ENCODE measurements at regions not wholly inside any gene's neighbourhood (a gene's known extent, or its start where the extent isn't known, plus 50 kb on each side); places are given as distances from the start of the nearest gene placed in this dataset.

DNA sequence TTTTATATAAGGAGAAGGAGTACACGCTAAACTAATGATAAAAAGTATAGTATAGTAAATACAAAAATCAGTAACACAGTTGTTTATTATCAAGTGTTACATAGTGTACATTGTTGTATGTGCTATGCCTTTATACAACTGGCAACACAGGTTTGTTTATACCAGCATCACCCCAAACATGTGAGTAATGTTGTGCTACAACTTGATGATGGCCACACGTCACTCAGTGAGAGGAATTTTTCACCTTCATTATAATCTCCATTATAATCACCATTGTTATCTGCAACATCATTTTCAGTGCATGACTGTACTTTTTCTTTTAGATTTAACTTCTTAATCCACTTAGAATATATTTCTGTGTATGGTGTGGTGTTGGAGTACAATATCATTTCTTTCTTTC, 204.0 kb upstream of the CTNNB1 start:
- no peak for DNase-seq (ENCODE audit: low spot score)

DNA sequence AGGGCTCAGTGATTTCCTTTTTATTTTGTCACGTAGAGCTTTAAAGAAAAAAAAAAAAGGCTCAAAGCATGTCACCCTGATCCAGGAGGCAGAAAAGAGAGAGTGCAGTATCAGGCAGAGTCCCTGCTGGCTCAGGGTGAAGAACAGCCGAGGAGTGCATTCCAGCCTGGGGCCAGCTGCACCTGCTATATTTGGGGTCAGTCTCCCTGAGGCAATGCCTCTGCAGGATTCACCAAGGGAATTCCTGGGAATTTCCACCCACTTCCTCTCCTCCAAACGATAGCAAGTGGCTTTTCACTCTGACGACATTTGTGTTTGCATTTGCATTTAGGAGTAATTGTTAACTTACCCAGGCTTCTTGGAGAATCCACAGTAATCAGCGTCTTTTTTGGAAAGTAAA, 202.9 kb upstream of the CTNNB1 start:
- DNase-seq (ENCODE audit: low spot score): no peak

DNA sequence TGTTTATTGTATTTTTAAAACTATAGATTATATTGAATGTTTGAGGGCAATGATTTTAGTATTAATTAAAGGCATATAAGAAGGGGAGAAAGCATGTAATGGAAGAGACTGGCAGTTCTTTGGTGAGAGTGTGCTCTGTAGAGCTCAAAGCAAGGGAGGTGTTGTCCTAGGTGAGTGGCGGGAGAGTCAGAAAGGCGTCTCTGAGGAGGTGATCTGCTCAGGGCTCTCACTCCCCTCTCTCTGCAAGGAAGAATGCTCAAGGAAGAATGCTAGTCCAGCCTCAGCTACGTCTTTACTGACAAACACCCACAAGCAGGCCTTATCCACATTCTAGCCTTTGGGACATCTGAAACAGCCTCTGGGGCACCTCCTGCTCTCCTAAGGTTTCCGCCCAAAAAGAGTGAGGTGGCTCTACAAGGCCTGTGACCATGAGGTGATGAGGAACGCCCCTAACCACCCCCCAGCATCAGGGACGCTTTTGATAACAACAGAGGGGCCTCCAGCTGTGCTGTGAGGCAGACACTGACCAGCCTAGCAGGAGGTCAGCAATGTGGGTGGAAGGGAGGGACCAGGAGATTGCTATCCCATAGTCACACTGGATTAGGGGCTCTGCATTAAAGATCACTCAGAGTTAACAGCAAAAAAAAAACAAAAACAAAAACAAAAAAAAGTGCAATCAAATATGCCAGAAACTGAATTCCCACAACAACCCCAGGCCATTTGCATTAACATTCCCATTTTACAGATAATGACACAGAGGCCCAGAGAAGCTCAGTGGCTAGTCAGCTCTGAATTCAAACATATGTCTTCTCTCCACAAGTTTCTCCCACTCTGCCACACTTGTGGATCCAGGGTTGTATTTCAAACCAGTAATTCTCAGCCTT, 202.2 kb upstream of the CTNNB1 start:
- no peak for DNase-seq (ENCODE audit: low spot score)

DNA sequence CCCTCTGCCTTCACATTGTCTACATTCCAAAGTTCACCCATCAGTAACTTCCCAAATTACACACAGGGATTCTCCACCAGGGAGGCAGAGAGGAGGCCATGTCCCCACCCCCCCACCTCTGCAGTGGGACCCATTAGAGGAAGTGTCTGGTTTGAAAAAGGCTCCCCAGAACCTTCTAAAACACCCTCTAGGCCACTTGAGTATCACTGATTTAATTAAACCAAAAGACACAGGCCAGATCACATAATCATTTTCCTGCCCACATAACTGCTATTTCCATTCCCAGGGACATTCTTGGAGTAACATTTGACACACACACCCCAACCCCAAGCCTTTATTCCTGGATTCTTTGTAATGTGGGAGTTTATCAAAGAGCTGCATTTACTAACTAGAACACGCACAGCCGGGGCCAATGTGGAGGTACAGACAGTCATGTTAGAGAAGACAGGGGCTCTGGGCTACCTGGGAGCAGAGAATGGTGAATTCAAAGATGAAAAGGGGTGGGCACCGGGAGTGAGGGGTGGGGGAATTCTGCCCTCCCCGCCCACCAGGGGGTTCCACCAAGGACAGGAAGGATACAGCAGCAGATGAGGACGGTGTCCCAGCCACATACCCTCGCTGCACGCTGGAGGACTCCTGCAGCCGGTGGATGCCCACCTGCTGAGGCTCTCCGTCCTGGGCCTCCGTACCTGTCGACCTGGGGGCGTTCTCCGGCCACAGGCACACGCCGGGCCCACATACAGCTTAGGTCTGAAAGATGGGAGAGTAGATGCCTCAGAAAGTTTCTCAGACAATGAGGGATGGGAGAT, 201.4 kb upstream of the CTNNB1 start:
- no peak for DNase-seq (ENCODE audit: low spot score)

DNA sequence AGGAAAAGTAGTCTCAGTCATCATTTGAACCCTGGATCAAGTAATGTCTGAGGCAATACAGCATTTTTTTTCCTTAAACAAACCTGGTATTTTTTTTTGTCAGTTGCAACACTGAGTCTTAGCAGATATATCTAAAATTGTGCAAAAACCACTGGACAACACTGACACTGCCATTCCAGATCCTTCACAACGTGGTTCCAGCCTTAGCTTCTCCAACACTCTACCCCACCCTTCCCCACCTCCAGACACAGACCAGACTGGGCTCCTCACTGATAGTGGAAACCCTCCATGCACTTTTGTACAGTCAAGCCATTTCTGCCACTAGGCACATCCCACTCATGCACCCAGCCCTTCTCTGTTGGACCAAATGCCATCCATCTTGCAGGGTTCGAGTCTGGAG, 199.6 kb upstream of the CTNNB1 start:
- DNase-seq (ENCODE audit: low spot score): no peak

DNA sequence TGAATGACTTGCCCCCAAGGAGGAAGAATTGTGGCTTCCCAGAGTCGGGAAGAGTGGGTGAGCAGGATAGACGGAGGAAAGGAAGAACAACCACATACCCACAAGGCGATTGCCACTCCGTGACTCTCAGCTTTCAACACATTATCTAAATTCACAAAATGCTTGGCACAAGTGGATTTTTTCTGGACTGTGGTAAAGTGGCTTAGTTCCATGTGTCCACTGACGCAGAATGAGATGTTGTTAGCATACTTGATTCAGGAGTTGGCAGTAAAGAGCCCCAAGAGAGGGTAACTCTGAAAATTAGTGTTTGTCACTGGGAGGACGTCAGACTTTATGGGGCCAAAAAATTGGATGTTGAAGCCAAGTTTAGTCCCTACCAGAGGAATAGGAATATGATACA, 198.8 kb upstream of the CTNNB1 start:
- no peak for DNase-seq (ENCODE audit: low spot score)

DNA sequence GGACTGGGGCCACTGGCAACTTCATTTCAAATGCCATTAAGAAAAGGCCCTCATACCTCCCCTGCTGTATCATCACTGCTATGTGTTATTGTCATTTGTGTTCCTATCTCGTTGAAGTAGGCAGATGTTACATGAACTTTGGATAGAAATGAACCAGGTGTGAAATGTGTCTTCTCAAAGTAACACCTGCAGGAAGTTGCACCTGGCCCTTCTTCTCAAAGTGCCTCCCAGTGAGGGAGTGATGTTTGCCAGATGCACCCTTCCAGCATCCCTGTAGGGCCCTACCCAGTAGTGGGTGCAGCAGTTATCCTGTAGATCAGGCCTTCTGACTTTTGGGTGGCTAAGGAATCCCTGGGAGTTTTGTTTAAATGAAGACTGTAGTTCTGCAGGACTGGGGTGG, 197.7 kb upstream of the CTNNB1 start:
- DNase-seq (ENCODE audit: low spot score): no peak

DNA sequence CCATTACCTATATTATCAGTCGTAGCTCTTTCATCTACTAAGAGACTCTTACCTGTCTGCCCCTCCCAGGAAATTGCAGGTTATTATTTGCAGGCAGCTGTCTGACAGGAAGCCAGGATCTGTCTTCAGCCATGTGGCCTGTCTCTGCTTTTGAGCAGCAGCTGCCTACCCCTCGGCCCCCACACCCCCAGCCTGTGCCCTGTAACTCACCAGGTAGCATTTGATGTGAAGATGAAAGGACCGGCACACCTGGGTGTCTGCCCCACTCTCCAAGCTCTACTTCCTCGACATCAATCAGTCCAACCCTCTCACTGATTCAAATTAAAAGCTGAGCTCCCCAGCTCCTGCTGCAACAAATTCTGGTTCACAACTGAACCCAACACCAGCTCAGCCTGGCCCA, 197.2 kb upstream of the CTNNB1 start:
- no peak for DNase-seq (ENCODE audit: low spot score)

DNA sequence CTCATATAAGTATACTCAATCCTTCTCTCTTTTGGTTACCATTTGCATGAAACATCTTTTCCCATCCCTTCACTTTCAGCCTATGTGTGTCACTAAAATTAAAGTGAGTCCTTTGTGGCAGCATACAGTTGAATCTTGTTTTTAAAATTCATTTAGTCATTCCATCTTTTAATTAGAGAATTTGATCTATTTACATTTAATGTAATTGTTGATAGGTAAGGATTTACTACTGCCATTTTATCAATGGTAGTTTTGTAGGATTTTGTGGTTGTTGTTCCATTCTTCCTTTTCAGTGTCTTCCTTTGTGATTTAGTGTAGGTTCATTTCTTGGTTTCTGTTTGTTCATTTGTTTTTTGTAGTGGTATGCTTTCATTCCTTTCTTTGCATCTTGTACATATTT, 191.9 kb upstream of the CTNNB1 start:
- DNase-seq (ENCODE audit: low spot score): no peak

DNA sequence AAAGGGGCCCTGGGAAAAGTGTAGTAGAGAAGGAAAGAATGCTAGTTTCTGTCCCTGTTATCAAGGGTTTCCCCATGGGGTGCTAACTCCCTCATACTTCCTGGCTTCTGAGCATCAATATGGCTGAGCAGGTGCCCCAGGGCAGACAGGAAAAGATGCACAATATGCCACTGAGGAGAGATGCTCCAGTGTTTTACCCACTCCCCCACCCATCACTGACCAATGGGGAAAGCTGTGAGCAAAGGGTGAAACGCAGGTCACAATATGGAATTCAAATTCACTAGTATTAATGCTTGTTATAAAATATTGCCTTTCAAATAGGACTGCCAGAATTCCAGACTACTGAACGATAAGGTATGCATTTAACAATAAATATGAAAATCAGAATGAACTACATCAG, 187.5 kb upstream of the CTNNB1 start:
- DNase-seq (ENCODE audit: low spot score): no peak

DNA sequence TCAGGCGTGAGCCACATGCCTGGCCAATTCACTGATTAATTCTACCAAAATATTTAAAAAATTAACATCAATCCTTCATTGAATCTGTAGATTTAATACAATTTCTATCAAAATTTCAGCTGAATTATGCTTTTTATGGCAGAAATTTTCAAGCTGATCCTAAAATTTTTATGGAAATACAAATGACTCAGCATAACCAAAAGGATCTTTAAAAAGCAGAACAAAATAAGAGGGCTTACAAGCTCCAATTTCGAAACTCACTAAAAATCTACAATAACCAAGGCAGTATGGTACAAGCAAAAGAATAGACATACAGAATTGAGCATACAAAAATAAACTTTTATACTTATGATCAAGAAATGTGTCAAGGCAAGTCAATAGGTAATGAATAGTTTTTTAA, 180.4 kb upstream of the CTNNB1 start:
- DNase-seq (ENCODE audit: low spot score): no peak

DNA sequence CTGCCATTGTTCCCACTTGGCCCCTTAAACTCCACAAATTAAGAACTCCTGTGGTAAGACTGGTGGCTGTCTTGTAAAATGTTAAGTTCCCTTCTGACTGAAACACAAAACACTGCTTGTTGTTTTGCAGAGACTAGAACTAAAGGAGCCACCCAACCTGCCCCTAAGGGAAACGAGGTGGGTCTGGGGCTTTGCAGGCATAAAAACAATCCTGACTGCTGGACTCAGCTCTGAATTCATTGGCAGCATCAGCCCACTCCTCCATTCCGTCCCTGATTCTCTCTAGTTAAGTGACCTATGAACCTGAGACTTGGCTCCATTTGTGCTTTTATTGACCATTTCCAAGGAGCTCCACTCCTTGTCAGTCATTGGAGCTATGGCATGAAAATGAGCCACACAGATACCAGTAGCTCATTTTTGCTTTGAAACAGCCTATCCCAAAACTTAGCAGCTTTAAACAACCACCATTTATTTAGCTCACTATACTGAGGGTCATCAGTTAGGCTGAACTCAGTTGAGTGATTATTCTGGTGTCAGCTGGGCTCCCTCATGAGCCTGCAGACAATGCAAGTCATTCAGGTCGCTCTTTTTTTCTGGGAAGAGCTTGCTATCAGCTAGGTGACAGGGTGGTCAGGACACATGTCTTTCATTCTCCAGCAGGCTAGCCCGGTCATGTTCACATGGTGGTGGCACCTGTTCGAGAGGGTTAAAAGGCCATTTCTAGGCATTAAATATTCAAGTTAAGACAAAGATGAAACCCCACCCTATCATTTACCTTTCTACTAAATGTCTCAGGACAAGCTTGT, 175.1 kb upstream of the CTNNB1 start:
- no peak for DNase-seq (ENCODE audit: low spot score)

DNA sequence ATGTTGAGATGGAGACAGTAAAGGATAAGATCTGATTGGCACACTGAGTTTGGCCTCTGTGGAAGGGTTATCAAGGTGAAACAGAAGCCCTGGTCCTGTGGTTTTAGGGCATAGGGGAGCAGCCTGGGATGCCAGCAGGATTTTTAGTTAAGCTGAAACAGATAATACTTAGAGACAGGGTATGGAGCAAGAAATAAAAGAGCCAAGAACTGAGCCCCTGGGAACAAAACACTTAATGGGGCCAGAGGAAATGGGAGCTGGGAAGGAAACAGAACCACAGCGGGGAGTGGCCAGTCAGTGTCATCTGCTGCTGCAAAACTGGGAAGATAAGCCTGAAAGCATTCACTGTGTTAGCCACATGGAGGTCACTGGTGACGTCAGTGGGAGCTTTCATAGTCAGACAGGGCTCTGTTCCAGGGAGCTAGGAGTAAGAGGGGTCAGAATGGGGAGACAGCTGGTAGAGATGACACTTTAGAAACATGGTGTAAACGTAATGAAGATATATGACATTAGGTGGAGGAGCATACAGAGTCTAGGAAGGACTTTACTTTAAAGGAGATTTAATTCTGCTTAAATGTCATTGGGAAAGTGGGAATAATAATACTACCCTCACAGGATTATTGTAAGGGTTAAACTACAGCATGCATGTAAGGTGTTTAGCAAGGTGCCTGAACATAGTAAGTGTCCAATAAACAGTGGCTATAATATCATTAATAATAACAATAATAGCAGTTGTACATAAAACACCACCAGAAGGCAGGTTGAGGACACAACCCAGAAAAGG, 172.7 kb upstream of the CTNNB1 start:
- no peak for DNase-seq (ENCODE audit: low spot score)

DNA sequence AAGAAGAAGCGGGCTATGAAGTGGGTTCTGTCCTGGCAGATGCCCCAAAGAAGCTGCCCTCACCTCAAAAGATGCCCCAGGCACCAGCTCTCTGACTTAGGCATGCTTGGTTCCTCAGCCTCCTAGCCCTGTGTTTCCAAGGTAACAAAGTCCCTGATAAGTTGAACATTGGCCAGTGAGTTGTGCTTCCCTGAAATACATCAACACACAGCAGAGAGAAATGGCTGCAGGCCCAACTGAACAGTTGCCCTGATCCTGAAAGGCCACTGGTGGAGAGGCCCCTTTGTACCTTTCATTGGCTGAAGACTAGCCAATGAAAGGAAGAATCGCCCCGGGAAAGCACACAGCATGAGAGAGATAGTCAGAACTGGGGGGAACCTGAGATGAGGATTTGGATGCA, 169.9 kb upstream of the CTNNB1 start:
- DNase-seq (ENCODE audit: low spot score): no peak

DNA sequence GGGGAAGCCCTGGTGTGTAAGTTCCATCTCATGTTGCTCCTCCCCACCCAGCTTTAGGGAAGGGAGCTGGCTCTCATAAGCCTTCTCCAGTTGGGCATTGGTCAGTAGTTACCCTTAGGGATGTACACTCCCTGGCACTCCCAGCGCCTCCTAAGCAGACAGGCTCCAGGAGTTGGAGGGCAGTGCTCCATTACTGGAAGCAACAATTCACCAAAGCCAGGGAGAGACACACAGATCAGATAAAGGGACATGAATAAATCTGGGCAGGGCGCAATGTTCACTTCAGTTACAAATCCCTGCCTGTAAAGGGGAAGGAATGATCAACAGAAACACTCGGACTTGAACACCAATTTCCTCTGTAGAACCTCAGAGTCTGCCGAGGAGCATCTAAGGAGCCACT, 169.1 kb upstream of the CTNNB1 start:
- DNase-seq (ENCODE audit: low spot score): no peak

DNA sequence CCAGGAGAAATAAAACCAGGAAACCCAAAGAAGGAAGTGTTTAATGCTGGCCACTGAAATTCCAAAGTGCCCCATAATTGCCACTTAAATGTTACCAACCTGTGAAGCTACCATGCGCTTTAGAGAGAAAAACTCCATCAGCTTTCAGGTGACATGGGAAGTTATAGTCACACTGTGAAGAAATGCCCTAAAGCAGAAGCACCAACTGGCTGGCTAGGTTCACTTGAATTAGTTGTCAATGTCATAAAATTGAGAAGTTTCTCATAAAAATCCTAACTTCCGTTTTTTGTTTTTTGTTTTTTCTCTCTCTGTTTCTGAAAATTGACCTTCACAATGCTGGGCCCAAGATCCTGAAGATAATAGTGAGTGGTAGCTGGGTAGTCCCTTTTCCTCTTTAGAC, 167.9 kb upstream of the CTNNB1 start:
- DNase-seq (ENCODE audit: low spot score): no peak

DNA sequence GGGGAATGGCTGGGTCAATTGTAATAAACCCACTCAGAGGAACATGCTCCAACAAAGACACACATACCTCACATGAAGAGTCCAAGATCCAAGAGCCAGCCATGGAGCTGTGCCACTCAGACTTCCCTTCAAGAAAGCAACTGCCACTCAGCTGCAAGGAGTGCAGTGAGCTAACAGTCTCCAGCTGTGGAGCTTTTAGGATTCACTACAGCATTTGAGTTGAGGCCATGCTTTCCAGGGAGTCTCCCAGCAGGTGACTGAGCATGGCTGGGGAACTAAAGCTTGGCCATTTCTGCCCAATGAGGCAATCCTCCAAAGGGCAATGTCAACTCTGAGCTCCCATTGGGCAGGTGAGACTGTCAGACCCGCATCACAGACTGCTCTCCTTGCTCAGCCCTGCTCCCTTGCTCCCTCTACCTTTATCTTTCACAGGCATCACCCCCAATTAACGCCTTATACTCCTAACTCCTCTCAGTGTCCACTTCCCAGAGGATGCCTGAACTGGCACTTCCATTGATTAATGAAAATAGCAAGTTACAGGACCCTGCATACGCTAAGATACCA, 165.3 kb upstream of the CTNNB1 start:
- DNase-seq (ENCODE audit: low spot score): no peak

DNA sequence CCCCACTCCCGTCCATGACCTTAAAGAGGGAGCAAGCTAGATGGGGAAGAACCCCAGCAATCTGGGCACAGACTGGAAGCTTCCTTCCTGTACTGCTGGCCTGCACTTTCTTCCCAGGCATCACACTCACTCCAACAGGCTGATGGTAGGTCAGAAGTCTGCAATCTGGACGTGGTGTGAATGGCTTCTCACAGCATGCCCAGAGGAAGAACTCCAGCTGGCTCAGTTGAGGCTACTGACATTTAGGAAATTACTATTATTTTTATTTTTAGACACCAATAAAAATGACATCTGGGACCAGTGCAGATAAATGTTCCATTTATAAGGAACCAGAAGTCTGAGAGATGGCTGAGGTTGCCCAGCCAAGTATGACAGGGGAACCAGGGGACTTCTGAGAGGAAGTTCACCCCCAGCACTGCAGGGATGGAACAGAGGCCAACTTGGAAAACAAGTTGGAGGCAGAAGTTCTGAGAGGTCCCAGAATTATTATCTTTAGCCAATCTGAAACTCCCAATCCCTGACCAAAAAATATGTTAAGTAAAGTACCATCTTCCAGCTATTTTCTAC, 163.8 kb upstream of the CTNNB1 start:
- no peak for DNase-seq (ENCODE audit: low spot score)

DNA sequence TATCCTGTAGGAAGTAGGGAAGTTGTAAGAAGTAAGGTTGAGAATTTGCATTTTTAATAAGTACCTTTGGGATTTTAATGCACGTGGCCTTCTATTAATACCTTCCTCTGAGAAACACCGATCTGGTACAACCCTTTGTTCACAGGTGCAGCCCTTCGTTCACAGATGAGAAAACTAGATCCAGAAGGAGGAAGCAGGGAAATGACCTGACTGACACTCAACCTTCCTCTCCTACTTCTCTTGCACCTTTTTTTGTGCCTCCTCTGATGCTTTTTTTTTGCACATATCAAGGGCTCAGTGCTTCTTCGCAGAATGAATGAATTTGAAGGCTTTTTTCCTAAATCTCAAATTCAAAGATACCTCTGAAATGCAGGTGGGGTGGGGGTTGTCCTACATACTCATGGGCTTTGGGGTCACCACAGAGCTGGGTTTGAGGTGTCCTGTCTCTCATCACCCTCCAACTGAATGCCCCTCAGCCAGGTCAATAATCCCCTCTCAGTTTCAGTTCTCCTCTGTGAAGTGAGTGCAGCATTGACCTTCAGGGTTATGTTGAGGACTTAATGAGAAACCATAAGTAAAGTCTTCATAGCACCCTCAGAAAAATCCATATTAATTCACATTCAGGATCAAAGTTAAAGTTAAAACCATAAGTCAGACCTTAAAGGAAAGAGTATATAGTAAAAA, 161.5 kb upstream of the CTNNB1 start:
- no peak for DNase-seq (ENCODE audit: low spot score)

DNA sequence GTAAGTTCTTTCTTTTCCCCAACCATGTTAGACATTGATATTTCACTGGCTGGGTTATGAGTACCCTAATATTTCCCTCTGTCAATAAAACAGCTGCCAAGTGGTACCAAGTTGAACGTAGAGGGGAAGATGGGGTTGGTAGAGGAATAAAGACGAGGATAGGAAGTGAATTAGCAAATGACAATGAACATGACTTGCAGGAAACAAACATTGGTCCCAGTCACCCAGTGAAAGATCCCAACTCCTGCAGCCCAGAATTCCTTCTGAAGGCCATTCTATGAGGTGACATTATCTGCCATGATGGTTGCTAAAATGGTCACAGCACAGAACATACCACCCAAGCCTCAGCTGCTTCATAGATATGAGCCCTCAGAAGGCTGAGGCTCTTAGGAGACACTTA, 159.0 kb upstream of the CTNNB1 start:
- DNase-seq (ENCODE audit: low spot score): no peak
